GM21576 (cell line): ENCODE measurements at regions not wholly inside any gene's neighbourhood (a gene's known extent, or its start where the extent isn't known, plus 50 kb on each side); places are given as distances from the start of the nearest gene placed in this dataset.

Experiments
- ATAC-seq: cut with Tn5 transposase; IDR thresholded peaks from one replicate; pipeline ENCODE4 v1.9.1; 2021; ENCODE audit warnings: mild to moderate bottlenecking, moderate library complexity; ENCODE audit not compliant: unreplicated experiment

GRCh38 chr1:216894494-216894893 lies 171.3 kb upstream of the ESRRG start:
- ATAC-seq = no peak

- ATAC-seq = no peak
Measured at GRCh38 chr1:216892581-216893160, 169.4 kb upstream of the ESRRG start.

DNA sequence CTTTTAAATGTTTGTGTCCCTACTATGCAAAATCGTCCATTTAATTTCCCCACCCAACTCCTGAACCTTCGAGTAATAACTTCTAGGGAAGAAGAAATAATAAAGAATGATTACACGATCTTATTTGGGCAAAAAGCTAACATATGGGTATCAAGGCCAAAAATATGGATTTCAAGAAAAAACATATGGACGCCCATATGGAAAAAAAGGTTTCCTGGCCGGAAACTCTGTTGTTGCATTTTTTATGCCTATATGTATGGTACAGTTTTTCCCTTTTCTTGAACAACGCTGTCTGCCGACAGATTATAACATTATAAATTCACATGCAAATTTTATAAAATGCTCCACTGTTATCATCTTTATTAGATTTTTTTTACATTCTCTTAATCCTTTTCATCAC lies 167.6 kb upstream of the ESRRG start:
- ATAC-seq = no peak

- ATAC-seq = no peak
Measured at GRCh38 chr1:216888731-216889130, 165.5 kb upstream of the ESRRG start.

DNA sequence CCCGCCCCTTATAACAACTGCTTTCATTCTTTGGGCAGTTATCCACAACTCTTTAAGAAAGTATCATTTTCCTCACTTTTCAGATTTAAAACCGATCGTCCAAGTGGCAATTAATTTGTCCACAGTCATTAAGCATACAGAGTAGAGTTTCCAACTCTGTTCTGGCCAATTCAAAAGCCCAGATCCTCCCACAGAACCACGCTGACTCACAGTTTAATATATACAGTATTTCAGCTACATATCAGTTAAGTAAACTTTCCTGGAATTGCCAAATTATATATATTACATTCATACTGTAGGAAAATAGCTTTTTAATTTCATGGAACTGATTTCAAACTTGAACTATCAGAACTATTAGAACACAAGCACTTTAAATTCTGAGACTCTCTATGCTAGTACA lies 163.8 kb upstream of the ESRRG start:
- no peak for ATAC-seq

DNA sequence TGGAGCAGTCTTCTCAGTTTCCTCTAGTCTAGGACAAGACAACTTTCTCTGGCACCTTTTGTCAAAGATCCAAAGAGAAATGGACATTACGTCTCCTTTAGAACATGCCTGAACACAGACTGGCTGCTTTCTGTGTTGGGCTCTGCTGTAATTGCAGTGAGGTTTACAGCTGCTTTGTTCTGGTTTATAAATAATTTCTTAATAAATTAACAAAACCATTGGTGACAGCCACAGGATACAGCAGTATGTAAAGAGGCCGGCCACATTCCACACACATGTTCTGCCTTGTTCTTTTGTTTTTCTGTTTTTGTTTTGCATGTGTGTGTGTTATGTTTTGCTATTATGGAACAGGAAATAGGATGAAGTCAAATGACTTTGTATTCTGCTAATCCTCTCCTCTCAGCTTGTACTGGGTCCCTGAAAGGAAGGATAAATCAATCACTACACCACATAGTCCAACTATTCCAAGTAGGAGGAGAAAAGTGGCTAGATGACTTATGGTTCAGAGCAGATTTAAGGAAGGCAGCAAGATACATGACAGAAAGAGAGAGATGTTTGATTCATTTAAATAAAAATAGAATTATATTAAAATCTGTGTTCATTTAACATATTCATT lies 161.5 kb upstream of the ESRRG start:
- ATAC-seq = no peak

- no peak for ATAC-seq
Measured at GRCh38 chr1:216883518-216883917, 160.3 kb upstream of the ESRRG start.

GRCh38 chr1:216881695-216882094 lies 158.5 kb upstream of the ESRRG start:
- ATAC-seq = no peak

DNA sequence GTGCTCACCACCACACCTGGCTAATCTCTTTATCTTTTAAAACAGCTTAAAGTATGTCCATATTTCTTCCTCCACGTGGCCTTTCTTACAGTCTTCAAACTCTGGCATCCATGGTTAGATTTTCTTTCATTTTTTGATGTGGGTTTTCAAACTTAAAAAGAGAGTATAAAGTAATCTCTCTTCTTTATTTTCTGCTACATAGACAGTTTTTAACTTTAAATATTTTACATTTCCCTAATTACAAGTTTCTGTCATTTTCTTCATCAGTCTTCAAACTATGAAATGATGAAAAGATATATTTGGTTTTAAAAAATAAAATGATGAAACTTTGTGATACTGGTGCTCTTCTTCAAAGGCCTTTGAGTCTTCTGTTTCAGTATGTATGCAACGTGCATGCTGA lies 143.5 kb upstream of the ESRRG start:
- no peak for ATAC-seq

DNA sequence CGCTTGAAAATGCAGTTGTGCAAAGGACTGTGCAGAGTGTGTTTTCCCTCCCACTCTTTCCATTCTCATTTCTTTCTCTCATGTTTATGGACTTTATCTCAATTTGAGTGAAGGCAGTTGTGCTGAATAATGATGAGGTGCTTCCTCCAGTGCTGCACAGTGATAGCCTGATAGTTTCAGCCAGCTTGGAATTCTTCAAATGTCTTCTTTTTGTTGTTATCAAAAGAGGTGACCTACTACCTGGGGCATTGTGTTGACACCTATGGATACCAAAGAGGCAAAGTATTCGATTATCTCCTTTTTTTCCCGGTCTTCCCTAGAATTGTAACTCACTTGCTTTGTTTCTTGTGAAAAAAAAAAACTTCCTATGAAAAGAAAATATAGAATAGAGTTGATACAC lies 132.6 kb upstream of the ESRRG start:
- ATAC-seq = no peak

DNA sequence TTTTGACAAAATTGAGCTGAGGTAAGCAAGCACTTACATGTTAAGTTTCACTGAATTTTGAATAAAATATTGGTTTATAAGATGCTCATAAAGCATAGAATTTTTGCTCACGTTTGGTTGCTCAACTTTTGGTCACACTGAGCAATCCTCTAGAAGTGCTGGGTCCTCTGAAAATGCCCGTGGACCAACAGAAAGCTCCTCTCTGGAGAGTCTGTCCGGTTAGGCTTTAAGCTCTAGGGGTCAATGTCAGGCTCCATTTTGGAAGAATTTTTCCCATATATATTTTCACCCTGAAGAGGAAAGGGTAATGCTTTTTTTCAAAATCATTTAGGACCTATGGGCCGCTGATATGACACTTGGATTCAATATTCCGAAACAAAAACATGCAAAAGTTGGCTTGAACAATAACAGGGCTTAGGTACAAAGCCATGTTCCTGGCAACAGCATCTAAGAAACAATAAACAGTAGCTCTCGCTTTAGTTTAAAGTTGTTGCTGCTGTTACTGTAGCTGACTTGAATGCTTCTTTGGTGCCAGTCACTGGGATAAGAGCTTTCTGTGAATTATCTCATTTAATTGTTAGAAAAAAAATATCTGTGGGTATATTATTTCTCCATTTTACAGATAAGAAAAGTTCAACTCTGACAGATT lies 131.7 kb upstream of the ESRRG start:
- no peak for ATAC-seq

DNA sequence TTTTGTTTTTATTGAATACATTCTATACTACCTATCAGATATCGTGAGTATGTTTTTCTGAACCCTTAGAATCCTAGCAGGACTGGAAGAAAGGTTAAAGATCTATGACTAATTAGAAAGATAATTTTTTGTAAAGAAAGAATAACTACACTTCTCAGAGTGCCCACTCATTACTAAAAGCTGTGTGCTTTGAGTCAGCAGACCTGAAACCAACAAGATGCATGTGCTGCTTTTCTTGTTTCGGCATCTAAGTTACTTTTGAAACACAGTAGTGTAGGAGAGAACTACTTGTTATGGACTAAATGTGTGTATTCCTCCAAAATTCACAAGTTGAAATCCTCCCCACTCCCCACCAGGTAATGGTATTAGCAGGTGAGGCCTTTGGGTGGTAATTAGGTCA lies 127.8 kb upstream of the ESRRG start:
- no peak for ATAC-seq

- ATAC-seq = no peak
Measured at GRCh38 chr1:216849146-216849545, 125.9 kb upstream of the ESRRG start.

DNA sequence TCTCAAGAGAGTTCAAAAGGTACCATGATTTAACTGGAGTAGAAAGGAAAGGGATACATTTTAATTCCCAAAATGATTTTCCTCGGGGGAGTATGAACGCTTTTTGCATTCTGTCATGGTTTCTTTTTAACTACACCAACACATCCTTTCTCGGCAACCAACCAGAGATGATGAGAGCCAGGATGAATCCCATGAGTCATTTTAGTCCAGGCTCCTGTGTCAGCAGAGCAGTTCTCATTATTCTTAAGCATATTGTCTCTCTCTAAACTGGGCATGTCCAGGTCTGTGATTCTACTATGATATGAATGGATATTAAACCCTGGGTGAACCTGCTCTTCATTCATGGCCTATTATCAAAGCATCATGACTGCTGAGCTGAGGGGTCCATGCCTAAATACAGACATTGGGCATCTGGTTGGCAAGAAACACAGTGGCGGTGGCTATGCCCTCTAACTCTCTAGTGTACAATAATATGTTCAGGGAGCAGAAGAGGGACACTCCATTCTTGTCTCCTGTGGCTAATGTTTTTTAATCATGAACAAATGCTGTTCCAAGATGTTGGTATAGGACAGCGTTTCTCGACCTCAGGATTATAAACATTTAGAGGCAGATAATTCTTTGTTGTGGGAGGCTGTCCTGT lies 124.3 kb upstream of the ESRRG start:
- no peak for ATAC-seq

DNA sequence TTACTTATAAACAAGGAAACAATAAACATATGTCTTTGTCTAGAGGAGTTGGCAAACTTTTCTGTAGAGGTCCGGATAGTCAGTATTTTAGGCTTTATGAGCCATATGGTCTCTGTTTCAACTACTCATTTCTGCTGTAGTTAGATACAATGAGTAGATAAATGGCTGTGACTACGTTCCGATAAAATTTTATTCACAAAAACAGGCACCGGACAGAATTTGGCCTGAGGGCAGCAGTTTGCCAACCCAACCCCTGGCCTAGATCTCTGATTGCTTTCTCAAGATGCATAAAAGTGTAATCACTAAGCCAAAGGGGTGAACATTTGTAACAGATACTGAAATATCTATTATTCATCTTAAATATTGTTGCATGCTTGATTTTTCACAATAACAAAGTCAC lies 123.1 kb upstream of the ESRRG start:
- ATAC-seq = no peak

DNA sequence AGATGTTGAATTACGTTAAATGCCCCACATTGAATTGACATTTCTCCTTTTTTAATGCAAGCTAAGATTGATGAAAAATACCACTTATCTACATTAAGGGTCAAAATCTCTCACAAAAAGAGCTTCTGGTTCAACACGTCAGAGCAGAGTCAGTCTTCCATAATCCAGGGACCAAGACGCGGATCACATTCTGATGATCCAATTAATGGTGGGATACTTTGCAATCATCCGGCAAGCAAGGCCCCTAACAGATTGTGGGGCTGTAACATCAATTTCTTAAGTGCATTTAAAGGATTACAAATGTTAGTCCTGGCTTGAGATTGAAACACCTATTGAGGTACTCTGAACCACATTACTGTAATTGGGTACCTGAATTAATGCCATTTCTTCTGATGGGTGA lies 120.2 kb upstream of the ESRRG start:
- ATAC-seq = no peak

DNA sequence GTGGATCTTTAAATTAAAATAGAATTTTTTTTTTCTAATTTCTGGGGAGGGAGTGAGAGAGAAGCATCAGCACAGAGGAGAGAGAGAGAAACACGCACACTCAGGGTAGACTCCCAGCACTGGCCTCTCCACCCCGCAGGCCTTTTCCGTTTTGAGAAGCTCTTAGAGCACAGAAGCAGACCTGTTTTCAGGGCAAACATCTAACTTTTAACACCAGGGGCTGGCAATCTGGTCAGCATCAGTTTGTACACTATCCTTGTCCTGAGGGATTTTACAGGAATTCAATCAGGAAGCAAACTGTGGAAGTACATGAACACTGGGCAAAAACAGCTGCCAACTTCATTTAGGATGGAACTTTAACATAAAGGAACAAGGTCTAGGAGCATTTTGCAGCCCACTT lies 117.9 kb upstream of the ESRRG start:
- no peak for ATAC-seq

- no peak for ATAC-seq
Measured at GRCh38 chr1:216836316-216836715, 113.1 kb upstream of the ESRRG start.

GRCh38 chr1:216833509-216833908 lies 110.3 kb upstream of the ESRRG start:
- no peak for ATAC-seq

DNA sequence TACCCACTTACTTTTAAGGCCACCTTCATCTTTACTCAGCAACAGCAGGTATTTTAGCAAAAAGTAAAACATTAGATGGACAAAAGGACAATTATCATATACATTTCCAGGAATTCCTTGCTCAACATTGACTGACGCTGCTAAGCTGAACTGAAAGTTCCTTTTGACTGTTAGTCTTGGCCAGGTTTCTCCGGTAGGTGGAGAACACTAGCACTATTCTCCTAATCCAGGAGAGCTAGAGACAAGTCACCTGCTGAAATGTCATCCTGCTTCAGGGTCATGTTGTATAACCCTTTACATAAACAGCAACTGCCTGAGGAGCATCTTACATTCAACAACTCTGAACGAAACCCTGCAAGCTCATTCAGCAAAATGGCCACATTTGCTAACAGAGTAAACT lies 109.0 kb upstream of the ESRRG start:
- ATAC-seq = no peak

GRCh38 chr1:216830424-216831210 lies 107.4 kb upstream of the ESRRG start:
- ATAC-seq = no peak
